NCI-H1048 (cell line): ENCODE measurements at regions not wholly inside any gene's neighbourhood (a gene's known extent, or its start where the extent isn't known, plus 50 kb on each side); places are given as distances from the start of the nearest gene placed in this dataset.
"Not testable (repeated sequence)": the region's sequence is repeated elsewhere in the genome, so short reads cannot be mapped to it uniquely, and the experiment has no call there.

Experiments used
- DNase-seq: peaks from one replicate; lab custom pipeline; 2025; lab: John Stamatoyannopoulos, UW

- no peak for DNase-seq
These were observed 218.0 kb downstream of the RBM26 start for GRCh38 chr13:79187917-79188690.

- no peak for DNase-seq
These were observed 220.5 kb downstream of the RBM26 start for GRCh38 chr13:79185580-79185979.

DNA sequence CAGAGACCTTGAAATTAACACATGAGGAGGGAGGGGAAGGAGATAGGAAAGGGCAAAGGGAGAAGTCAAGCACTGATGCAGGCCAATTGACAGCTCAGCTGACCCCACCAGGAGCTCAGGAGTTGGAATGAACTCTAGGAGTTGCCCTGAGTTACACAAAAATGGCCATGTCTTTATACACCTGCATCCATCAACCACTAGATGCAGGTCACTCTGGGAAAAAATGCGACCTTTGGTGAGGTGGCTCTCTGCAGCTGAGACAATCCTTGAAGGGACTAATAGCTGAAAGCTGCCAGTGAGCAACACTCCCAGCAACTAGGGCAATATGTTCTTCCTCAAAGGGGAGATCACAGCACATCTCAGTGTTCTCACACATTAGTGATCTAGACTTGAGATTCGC, 222.8 kb downstream of the RBM26 start:
- DNase-seq: no peak

GRCh38 chr13:79173691-79174090, 232.4 kb downstream of the RBM26 start:
- DNase-seq: not testable (repeated sequence)

DNA sequence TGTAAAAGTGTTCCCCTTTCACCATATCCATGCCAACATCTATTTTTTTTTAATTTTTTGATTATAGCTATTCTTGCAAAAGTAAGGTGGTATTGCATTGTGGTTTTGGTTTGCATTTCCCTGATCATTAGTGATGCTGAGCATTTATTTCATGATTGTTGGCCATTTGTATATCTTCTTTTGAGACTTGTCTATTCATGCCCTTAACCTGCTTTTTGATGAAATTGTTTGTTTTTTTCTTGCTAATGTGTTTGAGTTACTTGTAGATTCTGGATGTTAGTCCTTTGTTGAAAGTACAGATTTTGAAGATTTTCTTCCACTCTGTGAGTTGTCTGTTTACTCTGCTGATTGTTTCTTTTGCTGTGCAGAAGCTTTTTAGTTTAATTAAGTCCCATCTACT, 233.1 kb downstream of the RBM26 start:
- DNase-seq: not testable (repeated sequence)

GRCh38 chr13:79171141-79172061, 234.7 kb downstream of the RBM26 start:
- DNase-seq: no peak

DNA sequence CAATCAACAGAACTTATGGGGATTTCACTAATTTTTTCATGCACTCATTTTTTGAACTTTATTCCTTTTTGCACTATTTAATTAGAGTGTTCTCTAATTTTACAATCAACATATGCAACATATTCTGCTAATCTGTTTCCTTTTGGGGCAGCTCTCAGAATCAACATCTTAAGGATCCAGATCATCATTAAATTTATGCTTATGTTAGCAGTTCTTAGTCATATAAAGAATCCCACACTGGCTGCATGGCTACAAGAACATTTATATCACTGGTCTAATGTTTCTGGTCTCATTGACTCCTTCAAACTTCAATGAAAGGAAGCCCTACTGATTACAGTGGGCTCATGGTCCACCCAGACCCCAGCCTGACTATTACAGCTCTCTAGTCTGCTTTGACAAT, 245.2 kb downstream of the RBM26 start:
- DNase-seq: no peak

DNA sequence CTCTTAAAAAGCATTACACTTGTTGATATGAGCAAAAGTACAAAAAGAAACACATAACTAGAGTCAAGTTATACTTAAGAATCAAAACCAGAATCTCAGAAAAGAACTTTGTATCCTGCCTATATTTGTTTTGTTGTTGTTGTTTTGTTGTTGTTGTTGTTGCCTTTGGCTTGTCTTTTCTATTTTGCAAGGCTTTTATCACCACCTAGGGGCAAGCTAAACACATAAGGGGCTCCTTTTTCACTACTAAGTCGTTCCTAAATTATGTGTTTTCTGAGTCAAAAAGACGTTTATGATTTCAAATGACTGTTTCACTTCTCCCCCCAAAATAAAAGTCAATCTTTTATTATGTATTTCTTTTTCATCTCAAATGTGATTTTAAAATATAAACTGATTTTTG, 250.2 kb downstream of the RBM26 start:
- no peak for DNase-seq

- no peak for DNase-seq
These were observed 256.8 kb downstream of the RBM26 start for GRCh38 chr13:79149210-79149609.

GRCh38 chr13:79141082-79141481, 265.0 kb downstream of the RBM26 start:
- no peak for DNase-seq

GRCh38 chr13:79128158-79128557, 277.9 kb downstream of the RBM26 start:
- DNase-seq: no peak

DNA sequence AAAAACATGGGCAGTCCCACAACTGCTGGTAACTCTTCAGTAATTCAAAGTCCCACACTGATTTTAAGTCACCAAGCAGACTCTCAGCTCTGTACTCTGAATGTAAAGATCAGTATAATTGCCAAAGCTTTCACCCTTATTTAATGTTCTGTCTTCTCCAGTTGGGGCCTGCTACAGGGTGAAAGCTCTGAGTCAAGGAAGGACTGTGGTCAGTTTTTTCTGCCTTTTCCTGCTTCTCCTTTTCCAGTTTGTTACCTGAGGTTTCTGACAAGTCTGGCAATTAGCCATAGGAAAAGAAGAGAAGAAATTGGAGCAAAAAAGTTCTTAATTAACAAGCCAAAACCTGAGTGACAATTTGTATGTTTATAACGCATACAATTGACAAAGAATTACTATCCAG, 279.3 kb downstream of the RBM26 start:
- no peak for DNase-seq

DNA sequence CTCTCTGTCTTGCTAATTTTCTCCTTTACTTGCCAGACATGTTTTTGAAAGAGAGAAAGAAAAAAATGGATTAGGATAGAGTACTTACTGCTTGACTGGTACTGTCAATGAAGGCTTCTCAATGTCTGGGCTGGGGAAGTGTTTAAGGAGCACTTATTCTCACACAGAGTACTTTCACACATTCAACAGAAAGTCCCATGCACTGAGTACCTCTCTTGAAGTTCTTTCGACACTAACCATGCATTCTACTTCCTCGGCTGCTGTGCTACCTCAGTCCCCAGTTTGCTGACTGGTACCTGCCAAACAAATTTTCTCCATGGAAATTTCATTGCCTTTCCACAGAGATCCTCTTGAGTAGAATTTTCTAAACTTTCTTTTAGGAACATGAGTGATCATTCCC, 281.9 kb downstream of the RBM26 start:
- no peak for DNase-seq

GRCh38 chr13:79121286-79121685, 284.8 kb downstream of the RBM26 start:
- no peak for DNase-seq

DNA sequence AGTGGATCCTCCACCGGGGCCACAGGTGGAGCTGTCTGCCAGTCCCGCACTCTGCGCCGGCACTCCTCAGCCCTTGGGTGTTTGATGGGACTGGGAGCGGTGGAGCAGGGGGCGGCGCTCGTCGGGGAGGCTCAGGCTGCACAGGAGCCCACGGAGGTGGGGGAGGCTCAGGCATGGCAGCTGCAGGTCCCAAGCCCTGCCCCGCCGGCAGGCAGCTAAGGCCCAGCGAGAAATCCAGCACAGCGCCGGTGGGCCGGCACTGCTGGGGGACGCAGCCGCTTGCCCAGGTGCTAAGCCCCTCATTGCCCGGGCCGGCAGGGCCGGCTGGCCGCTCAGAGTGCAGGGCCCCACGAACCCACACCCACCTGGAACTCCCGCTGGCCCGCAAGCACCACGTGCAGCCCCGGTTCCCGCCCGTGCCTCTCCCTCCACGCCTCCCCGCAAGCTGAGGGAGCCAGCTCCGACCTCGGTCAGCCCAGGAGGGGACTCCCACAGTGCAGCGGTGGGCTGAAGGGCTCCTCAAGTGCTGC, 286.4 kb downstream of the RBM26 start:
- no peak for DNase-seq

GRCh38 chr13:79112016-79112415, 294.0 kb downstream of the RBM26 start:
- no peak for DNase-seq

DNA sequence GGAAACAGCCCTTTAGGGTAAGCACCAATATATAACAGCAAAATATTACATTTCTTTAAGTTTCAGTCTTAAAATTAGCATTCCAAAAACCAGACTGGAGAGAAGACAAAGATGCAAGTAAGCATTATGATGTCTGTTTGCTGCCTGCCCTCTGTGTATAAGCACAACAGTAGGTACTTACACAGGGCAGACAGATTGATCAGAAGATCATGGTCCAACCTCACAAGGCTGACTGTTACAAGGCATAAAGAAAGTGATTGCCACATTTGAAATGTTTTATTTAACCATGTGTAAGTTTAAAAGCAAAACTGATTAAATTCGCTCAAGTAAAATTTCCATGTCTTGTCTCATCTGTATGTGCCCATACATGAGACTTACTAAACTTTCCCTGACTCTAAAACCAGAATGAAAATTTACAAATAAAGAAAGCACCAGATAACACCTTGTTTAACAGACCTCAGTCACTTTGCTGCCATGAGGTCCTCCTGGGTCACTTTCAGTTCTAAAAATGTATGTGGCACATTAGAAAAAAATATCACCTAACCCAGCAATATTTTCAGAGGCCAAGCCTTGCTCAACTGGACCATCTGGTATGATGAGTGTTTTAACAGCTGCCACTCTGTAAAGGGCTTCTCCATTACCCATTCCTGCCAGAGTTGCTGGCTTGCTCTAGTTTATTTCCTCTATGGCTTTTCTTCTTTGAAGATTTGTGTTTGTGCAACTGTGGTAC, 297.0 kb downstream of the RBM26 start:
- no peak for DNase-seq

DNA sequence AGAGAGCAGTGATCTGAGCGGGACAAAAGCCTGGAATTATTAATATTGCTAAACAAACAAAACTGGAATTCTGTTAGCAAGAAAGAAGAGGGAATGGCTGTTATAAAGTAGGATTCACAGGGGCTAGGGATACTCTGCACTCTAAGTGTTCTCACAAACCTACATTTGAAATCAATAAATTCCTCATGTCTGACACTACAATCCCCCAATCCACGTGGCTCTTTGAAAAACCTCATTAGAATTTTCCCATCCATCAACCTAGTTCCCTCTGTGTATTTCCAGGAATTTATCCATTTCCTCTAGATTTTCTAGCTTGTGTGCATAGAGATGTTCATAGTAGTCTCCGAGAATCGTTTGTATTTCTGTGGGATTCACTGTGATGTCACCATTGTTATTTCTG, 307.5 kb downstream of the RBM26 start:
- no peak for DNase-seq

- DNase-seq: no peak
These were observed 308.9 kb downstream of the RBM26 start for GRCh38 chr13:79097201-79097600.

DNA sequence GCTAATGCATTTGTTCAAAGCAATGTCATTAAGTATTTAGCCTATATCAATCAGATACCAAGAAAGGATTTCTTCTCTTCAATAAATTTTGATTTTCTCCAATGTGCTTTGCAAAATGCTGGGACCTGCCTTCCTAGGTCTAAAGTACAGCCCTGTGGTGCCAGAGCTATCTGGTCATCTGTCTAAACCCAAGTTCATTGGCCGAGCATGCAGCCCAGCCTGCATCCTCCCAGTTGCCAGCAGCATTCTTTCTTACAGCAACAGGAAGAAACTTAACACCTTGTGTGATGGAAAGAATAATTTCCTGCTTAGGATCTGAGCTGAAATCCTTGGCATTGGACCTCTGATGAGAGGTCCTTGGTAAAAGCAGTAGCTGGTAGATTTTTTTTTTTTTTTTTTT, 310.0 kb downstream of the RBM26 start:
- DNase-seq: no peak

DNA sequence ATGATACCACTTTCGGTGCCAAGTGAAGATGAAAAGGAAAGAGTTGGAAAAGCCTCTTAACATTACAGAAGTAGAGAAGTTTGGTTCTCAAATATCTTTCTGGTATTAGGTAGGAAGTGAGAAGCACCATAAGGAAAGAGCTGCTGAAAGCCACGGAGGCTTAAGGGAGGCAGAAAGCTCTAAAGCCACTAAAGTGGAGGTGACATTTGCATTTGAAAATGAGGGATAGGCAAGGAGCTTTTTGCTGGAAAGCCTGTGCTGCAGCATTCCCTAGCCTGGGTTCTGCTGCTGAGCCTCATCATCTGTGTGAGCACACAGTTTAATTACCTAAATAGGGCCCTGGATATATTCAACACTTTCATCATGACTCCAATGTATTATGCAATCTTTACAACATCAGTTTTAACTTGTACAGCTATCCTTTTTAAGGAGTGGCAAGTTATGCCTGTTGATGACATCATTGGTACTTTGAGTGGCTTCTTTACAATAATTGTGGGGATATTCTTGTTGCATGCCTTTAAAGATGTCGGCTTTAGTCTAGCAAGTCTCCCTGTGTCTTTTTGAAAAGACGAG, 315.4 kb downstream of the RBM26 start:
- no peak for DNase-seq
